Ectodermal cell (in vitro differentiated cells): ENCODE measurements at regions not wholly inside any gene's neighbourhood (a gene's known extent, or its start where the extent isn't known, plus 50 kb on each side); places are given as distances from the start of the nearest gene placed in this dataset.

Experiments used
- H3K27ac ChIP-seq: 2 replicates; pipeline ENCODE4 v1.7.0; 2013; ENCODE audit warnings: mild to moderate bottlenecking, low read depth, low read length; ENCODE audit not compliant: insufficient read depth, poor library complexity, severe bottlenecking
- H3K27me3 ChIP-seq: 2 replicates; pipeline ENCODE4 v1.7.0; 2013; ENCODE audit warnings: mild to moderate bottlenecking, low read length; ENCODE audit not compliant: insufficient read depth, control insufficient read depth, poor library complexity, severe bottlenecking
- H3K36me3 ChIP-seq: one replicate; pipeline ENCODE4 v1.7.0; 2013; ENCODE audit warnings: low read length; ENCODE audit not compliant: control insufficient read depth, insufficient read depth
- H3K4me1 ChIP-seq: one replicate; pipeline ENCODE4 v1.7.0; 2013; ENCODE audit warnings: low read length; ENCODE audit not compliant: control insufficient read depth, insufficient read depth
- H3K4me3 ChIP-seq: 2 replicates; pipeline ENCODE4 v1.7.0; 2013; ENCODE audit warnings: low read depth, low read length, control low read depth; ENCODE audit not compliant: insufficient read depth
- H3K9me3 ChIP-seq: 2 replicates; pipeline ENCODE4 v1.7.0; 2013; ENCODE audit warnings: mild to moderate bottlenecking, low read length, moderate library complexity; ENCODE audit not compliant: control insufficient read depth
- WGBS, 2 experiments: methylation state at CpG; one replicate each; pipeline ENCODE4 v1.1.7; 2013; ENCODE audit warnings: missing lambda C conversion rate in 2 of 2; 5-methylcytosine and 5-hydroxymethylcytosine counted together

- no peaks in the 10 kb centered on the region for H3K9me3 ChIP-seq
- WGBS, 2 experiments: 86 to 93% methylated on average over 3 of the region's 3 CpGs
- no peak overlapping the region for H3K27ac ChIP-seq
- H3K27me3 ChIP-seq: no peaks in the 10 kb centered on the region
- peaks cover 6% of the 10 kb centered on the region for H3K4me1 ChIP-seq
- H3K36me3 ChIP-seq: no peaks in the 10 kb centered on the region
- no peak overlapping the region for H3K4me3 ChIP-seq
These were observed 254.4 kb upstream of the TLE3 start for GRCh38 chr15:70351941-70352774.

GRCh38 chr15:70351391-70351790 lies 253.7 kb upstream of the TLE3 start:
- Histone ChIP-seq H3K9me3 (no peaks in the 10 kb centered on the region), H3K36me3 (no peaks in the 10 kb centered on the region), H3K27me3 (no peaks in the 10 kb centered on the region), H3K4me1 (no peaks in the 10 kb centered on the region), H3K27ac (no peak overlapping the region), H3K4me3 (no peak overlapping the region)
- 86 to 91% methylated on average over 5 of the region's 5 CpGs for WGBS, 2 experiments

- Histone ChIP-seq H3K27me3 (no peaks in the 10 kb centered on the region), H3K4me3 (no peak overlapping the region), H3K9me3 (no peaks in the 10 kb centered on the region), H3K4me1 (no peaks in the 10 kb centered on the region), H3K36me3 (no peaks in the 10 kb centered on the region), H3K27ac (no peak overlapping the region)
- 91 to 92% methylated on average over 17 of the region's 17 CpGs for WGBS, 2 experiments
These were observed 251.0 kb upstream of the TLE3 start for GRCh38 chr15:70348581-70349344.

GRCh38 chr15:70348226-70348543 lies 250.5 kb upstream of the TLE3 start:
- H3K27me3 ChIP-seq: no peaks in the 10 kb centered on the region
- WGBS, 2 experiments: 79 to 91% methylated on average over 2 of the region's 2 CpGs
- no peaks in the 10 kb centered on the region for H3K4me1 ChIP-seq
- no peaks in the 10 kb centered on the region for H3K36me3 ChIP-seq
- no peak overlapping the region for H3K27ac ChIP-seq
- H3K4me3 ChIP-seq: no peak overlapping the region
- no peaks in the 10 kb centered on the region for H3K9me3 ChIP-seq

- H3K27ac ChIP-seq: no peak overlapping the region
- H3K4me1 ChIP-seq: no peaks in the 10 kb centered on the region
- H3K4me3 ChIP-seq: no peak overlapping the region
- H3K27me3 ChIP-seq: no peaks in the 10 kb centered on the region
- H3K9me3 ChIP-seq: no peaks in the 10 kb centered on the region
- 93 to 97% methylated on average over 6 to 7 of the region's 7 CpGs for WGBS, 2 experiments
- H3K36me3 ChIP-seq: no peaks in the 10 kb centered on the region
These were observed 249.9 kb upstream of the TLE3 start for GRCh38 chr15:70347321-70348225.

GRCh38 chr15:70345251-70346019 lies 247.7 kb upstream of the TLE3 start:
- H3K27me3 ChIP-seq: no peaks in the 10 kb centered on the region
- H3K9me3 ChIP-seq: no peaks in the 10 kb centered on the region
- no peaks in the 10 kb centered on the region for H3K36me3 ChIP-seq
- no peak overlapping the region for H3K4me3 ChIP-seq
- no peaks in the 10 kb centered on the region for H3K4me1 ChIP-seq
- 93 to 94% methylated on average over 7 of the region's 7 CpGs for WGBS, 2 experiments
- H3K27ac ChIP-seq: no peak overlapping the region

GRCh38 chr15:70344666-70345065 lies 246.9 kb upstream of the TLE3 start:
- Histone ChIP-seq H3K36me3 (no peaks in the 10 kb centered on the region), H3K9me3 (no peaks in the 10 kb centered on the region), H3K4me1 (no peaks in the 10 kb centered on the region), H3K4me3 (no peak overlapping the region), H3K27ac (no peak overlapping the region), H3K27me3 (no peaks in the 10 kb centered on the region)
- 93% methylated on average over 3 of the region's 3 CpGs for WGBS, 2 experiments

- 90 to 94% methylated on average over 16 to 17 of the region's 17 CpGs for WGBS, 2 experiments
- Histone ChIP-seq H3K36me3 (no peaks in the 10 kb centered on the region), H3K27ac (no peak overlapping the region), H3K4me3 (no peak overlapping the region), H3K27me3 (no peaks in the 10 kb centered on the region), H3K4me1 (no peaks in the 10 kb centered on the region), H3K9me3 (no peaks in the 10 kb centered on the region)
These were observed 246.4 kb upstream of the TLE3 start for GRCh38 chr15:70343961-70344621.
